NCI-H1105 (cell line): ENCODE measurements at regions not wholly inside any gene's neighbourhood (a gene's known extent, or its start where the extent isn't known, plus 50 kb on each side); places are given as distances from the start of the nearest gene placed in this dataset.

ENCODE experiments used
- DNase-seq: peaks from one replicate; lab custom pipeline; 2025; lab: John Stamatoyannopoulos, UW

DNA sequence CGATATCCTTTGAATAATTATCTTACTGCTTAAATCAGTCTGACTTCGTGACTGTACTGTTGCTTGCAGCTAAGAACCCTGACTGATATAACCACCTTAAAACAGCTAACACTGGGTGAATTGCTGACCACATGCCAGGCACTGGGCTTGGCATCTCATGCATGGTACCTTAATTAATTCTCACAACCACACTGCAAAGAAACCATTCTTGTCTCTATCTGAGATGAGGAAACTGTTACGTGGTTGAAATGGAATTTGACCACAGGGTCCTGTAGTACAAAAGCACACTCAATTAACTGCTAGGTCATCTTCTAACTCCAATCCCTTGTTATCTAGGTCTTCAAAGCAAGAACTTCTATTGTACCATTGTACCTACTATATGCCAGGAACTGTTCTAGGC is 92.7 kb upstream of the PRICKLE2 start:
- no peak for DNase-seq

DNA sequence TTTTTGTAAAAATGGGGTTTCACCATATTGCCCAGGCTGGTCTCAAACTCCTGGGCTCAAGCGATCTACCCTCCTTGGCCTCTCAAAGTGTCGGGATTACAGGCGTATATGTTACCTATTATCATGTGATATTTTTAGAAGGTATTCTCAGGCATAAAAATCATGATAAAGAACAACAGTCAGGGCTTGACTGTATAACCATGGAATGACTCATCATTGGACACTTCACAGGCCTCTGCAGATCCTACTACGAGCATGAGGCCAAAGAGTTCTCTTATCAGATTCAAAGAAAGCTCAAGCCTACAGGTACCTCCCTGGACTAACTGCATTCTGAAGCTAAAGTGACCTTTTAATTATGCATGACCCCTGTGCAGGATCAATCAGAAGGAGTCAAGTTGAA is 91.7 kb upstream of the PRICKLE2 start:
- DNase-seq, result no peak

DNA sequence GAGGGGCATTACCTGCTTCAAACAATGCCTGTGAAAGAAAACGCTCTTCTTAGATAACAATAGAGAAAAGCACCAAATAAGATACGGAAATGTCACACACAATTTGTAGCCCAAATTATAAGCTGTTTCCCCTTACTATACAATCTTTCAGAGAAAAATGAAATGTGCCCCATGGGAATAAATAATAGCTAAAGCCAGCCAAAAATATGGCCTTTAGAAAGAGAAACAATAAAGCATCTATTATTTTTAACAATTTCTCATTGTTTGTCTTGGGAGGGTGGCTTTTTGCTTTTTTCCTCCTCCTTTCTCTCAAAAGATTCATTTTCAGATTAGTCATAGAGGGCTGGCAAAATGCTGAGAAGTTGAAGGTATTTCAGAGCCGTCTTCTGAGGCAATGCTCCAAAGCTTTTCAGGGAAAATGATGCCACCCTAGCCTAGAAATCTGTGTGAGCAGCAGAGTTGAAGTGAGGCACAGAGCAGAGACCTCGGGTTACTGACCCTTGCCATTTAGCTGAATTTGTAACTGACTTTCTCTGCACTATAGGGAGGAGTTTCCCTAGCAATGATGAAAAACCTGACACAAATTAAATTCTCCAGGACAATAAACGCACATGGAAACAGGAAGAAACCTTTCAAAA is 86.3 kb upstream of the PRICKLE2 start:
- DNase-seq, result no peak

DNA sequence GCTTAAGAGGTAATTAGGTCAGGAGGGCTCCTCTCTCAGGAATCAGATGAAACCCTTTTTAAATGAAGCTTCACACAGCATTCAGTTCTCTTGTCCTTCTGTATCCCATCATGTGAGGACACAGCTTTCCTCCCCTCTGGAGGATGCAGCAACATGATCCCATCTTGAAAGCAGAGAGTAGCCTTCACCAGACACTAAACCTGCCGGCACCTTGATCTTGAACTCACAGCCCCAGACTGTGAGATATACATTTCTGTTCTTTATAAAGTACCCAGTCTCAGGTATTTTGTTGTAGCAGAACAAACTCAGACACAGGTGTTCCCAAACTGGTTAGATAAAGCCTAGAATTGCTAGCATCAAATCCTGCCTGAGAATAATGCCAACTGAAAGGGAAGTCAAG is 83.7 kb upstream of the PRICKLE2 start:
- no peak for DNase-seq

DNA sequence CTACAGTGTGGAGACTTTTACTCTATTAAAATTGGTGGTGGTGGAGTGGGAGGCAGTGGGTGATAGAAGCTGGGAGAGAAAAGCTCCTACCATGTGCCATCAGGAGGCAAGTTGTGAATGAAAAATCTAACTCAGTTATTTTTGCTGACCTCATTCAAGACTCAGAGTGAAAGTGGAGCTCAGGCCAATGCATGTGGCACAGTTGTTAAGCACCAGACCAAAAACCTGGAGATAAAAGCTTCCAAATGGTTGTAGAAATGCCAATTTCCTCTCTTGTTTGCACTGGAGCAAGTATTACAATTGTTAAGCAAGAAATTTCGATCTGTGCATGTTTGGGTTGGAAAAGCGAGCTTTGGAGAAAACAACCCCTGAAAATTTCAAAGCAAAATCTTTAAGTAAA is 81.5 kb upstream of the PRICKLE2 start:
- no peak for DNase-seq

DNA sequence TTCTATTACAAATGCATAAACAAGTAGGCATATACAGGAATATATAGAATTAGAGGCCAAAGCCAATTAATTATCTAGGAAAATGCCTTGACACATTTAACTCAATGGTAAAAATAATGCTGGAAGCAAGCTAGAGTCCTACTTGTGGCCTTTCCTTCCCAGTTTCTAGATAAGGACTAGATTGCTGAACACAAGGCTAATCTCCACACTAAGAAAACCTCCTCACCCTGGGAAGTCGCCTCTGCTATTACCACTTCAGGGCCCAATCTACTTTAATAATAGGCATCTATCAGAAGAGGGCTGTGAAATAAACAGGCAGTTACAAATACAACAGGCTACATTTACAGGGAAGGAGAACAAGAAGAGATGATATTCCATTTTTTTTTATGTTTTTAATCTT is 80.5 kb upstream of the PRICKLE2 start:
- no peak for DNase-seq

DNA sequence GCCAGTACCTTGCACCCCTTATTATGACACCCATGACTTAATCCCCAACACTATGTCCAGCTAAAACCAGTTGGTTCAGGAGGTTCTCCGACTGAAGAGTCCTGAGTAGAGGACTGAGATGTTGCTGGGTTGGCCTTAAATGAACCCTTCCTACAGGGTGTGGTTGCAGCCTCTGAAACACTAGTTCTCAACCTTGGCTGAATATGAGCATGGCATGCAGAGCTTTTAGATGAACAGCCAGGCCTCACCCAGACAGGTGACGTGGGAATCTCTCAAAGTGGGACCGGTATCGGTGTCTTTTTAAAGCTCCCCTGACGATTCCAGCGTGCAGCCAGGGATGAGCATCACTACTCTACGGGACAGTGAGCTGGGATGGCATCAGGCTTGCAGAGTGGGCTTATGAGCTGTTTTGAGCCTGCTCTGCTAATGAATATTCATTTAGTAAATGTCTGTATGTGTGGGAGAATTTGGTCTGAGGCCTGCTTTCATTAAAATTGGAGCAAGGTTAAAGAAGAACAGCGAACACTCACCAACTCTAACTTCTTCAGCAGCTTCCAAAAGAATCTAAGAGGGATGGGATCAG is 79.7 kb upstream of the PRICKLE2 start:
- DNase-seq, result no peak

DNA sequence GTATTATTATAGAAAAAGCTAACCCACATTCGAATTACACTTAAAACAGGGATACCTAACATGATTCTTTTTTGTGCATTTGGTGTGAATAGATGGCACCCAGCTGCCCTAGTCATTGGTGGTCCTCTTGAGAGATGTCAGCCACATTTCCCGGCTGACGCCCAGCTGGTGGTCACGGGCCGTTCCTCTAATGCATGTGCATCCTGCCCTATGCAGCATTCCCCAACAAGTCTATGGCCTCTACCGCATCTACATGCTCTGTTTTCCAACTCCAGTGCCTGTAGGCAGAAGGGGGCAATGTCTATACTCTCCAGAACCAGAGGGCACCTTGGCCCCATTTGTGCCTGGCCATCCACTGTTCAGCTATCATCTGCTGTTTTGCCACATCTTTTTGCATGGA is 78.6 kb upstream of the PRICKLE2 start:
- DNase-seq, result no peak

DNA sequence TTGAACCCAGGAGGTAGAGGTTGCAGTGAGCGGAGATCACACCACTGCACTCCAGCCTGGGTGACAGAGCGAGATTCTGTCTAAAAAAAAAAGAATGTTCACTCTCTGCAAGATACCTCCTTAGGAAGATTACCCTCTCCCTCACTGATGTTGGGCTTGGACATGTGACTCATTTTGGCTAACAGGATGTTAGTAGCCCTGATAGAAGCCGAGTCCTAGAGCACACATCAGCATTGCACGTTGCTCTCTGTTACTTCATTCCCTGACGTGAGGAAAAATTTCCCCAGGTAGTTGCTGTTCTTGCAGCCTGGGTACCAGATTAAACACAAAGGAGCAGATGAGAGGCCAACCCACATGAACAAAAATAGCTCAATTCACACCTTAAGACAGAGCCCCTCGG is 78.1 kb upstream of the PRICKLE2 start:
- no peak for DNase-seq

DNA sequence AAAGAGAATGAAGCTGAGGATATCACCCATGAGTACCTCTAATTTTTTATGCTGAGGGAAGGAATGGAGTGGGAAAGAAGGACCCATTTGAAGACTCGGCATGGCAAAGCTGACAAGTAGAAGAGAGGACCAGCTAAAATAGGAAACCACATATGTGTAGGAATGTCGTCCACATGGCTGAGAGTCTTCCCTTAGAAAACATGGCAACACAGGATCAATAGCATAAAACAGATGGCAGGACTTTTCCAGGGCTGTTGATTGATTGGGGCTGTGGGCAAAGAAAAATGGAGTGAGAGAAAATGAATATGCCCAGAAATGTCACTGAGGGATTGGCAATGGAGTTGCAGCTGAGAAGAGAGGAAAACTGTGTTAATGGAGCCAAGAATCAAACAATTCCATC is 76.2 kb upstream of the PRICKLE2 start:
- no peak for DNase-seq

DNA sequence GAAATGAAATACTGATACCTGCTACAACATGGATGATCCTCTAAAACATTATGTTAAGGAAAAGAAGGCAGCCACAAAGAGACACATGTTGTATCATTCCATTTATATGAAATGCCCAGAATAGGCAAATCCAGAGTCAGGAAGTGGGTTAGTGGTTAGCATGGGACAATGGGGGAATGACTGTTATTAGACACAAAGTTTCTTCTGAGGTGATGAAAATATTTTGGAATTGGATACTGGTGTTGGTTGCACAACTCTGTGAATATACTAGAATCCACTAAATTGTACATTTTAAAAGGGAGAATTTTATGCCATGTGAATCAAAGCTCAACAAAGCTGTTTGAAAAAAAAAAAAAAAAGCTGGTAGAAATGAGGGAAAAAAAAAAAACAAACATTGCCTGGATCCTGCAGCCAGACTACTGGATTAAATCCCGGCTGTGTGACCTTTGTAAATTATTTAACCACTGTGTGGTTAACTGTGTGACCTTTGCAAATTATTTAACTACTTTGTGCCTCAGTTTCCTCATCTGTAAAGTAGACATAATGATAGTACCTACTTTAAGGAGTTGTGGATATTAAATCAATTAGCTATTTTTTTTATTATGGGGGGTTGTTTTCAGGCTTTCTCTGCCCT is 75.6 kb upstream of the PRICKLE2 start:
- no peak for DNase-seq

DNA sequence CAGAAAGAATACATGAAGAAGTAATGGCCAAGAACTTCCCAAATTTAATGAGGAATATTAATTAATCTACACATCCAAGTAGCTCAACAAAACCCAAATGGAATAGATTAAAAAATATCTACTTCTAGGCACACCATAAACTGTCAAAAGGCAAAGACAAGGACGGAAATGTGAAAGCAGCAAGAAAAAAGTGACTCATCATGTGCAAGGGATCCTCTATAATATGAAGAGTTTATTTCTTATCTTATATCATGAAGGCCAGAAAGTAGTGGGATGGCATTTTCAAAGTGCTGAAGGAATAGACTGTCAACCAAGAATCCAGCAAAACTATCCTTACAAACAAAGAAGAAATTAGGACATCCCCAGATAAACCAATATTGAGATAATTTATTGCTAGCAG is 73.9 kb upstream of the PRICKLE2 start:
- DNase-seq, result no peak

DNA sequence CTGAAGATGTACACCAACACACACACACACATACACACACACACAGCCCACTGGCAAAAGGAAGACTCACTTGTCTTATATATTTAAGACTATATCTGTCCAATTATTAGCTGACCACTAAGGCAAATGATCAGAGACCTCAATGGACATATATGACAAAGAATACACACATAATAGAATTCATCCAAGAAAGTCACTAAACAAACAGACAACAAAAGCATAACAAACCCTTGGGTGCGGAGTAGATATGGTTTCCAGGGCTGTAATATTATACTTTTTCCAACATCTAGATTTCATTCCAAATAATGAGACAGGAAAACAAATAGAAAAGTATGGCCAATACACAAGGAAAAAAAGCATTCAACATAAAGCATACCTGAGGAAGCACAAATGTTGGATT is 72.3 kb upstream of the PRICKLE2 start:
- DNase-seq, result no peak

DNA sequence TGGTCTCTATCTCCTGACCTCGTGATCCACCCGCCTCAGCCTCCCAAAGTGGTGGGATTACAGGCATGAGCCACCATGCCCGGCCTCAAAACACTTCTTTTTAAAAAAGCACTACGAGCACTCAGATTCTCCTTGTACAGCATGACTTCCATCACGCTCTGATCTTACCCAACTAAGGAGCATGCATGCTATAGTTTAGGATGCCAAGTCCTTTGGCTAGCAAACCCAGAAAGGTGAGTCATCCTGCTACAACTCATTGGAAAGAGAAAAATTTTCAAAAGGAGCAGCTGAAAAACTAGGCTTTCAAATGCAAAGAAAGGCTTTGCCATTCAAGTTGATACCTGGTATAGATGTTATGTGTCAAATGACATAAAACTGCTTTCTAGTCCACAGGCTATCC is 70.3 kb upstream of the PRICKLE2 start:
- no peak for DNase-seq

DNA sequence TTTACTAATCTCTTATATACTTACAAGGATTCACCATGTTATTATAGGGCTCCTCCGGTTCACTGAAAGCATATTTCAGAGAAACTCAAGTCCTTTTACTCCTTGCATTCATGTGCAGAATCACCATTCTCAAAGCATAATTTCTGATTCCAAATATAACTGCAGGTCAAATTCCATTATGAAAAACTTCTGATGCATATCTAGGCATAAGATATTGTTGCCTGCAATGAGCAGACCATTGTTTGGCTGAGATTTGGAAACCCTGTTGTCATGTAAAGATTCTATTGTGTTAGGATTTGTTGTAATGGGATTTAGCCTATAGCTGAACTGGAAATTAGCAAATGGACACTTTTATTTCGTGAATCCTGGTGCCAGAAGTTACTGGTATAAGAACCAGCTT is 69.5 kb upstream of the PRICKLE2 start:
- no peak for DNase-seq

DNA sequence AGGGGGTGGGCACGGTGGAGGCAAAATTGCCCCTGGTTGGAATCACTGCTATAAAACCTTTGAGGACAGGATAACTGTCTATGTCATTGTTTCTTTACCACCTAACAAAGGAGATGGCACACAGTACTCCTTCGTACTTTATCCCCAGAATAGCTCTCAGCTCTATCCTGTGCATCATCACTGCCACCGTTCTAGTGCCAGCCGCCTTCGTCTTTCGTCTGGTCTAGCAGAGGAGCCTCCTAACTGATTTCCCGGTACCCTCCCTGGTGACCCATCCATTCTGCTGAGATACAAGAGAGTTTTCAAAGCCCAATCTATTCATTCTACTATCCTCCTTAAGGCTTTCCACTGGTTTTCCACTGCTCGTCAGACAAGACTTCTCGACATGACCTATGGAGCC is 67.9 kb upstream of the PRICKLE2 start:
- DNase-seq, result no peak

DNA sequence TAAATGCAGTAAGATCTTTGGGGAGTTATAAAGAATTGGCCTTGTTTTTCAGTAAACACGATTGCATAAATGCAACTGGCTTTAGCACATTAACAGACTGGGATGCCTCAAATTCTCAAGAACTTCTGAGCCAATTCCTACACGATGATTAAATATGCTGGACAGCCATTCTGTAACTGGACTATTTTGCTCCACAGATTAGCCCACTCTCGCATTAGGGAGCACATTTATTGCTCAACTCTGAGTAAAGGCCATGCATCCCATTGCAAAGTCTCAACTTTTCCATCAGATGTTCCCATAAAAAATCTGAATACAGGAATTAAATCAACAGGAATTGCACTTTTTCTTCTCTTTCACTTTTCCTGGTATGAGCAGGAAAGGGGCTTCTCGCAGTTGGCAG is 66.7 kb upstream of the PRICKLE2 start:
- DNase-seq, result no peak

DNA sequence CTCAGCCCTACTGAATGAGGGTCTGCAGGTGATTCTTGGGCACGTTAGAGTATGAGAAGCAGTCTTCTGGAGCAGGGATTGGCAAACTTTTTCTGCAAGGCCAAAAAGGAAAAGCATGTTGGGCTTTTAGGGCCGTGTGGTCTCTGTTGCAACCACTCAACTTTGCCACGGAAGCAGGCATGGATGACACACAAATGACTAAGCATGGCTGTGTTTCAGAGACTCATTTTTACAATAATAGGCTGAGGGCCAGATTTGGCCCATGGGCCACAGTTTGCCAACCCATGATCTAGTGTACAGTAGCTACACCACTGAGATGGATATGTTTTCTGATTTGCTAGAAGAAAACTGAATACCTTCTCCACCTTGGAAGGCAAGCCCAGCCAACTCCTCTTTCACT is 66.1 kb upstream of the PRICKLE2 start:
- DNase-seq, result no peak

DNA sequence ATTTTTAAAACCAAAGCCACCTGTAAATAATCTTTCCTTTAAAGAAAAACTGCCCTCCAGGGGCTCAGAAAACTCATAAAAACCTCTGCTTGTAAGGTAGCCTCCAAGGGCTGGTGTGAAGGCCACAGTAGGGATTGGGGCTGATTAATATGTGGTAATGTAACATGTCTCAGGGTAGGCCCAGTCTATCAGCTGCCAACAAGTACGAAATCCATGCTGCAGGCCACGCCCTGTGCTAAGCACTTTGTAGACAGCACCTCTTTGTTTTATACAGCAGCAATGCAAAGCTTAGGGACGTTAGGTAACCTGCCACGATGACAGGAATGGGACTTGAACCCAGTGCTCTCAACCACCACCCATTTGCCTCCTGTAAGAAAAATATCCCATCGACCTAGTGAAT is 65.6 kb upstream of the PRICKLE2 start:
- DNase-seq, result no peak

DNA sequence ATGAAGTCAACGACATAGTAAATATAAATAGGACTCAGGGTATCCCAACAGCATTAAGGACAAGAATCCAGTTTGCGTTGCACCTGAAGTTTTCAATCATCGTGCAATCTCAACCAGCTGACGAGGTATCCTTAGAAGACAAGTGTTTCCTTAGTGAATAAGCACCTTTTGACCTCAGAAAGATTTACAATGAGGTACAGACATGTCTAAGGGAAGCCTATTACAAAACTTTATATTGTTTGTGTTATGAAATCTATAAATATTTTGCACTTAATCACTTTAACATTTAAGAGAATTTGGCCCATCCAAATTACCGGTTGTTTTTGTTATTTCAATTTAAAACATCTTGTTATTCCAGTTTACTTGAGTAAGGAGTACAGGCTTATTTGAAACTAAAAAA is 64.9 kb upstream of the PRICKLE2 start:
- no peak for DNase-seq

DNA sequence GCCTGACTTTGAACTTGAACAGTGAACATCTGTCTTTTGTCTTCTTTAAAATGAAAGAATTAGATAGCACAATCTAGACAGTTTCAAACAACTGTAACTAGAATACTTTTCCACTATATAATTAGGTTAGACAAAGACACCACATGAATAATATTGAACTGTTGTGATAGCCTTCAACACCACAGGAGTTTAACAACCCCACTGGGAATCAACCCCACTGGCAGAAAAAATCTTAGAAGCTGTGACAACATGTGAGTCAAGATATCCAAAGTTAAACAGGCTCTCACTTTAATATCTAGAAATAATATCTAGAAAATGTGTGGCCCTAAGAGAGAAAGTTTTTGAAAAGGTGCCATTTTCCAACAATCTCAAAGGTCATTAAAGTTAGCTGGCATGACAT is 64.4 kb upstream of the PRICKLE2 start:
- DNase-seq, result no peak

DNA sequence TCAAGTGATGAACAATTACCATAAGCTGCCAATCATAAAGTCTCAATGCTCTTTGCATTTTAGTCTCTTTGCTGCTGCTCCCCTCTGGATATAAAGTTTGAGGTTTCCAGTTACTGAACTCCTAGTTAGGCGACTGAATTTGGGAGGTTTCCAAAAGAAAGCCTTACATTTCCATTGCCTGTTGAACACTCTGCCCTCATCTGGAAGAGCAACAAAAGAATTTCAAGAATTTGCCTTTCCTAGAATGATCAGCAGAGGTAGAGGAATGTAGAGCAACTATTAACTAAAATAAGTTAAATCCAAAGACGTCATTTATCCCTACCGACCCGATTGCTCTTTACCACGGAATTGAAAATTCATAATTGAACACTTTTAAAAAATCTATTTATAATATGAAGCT is 53.4 kb upstream of the PRICKLE2 start:
- DNase-seq, result no peak

DNA sequence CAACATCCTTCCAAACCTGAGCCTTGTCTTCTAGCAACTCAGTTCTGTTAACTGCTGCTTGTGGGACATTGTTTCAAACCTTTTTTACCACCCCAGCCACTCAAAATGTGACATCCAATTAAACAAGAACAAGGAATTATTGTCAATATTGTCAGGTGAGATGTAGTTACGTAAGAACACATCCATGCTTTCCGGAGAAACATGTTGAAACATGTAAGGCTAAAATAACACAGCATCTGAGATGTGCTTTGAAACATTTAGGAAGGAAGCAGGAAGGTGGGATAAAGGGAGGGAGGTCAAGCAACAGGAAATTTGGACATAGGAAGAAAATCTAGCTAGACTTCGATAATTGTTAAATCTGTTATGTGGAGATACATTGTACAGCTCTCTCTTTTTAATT is 50.9 kb upstream of the PRICKLE2 start:
- no peak for DNase-seq
